ENCODE measurements at regions not wholly inside any gene's neighbourhood (a gene's known extent, or its start where the extent isn't known, plus 50 kb on each side); places are given as distances from the start of the nearest gene placed in this dataset.

DNA sequence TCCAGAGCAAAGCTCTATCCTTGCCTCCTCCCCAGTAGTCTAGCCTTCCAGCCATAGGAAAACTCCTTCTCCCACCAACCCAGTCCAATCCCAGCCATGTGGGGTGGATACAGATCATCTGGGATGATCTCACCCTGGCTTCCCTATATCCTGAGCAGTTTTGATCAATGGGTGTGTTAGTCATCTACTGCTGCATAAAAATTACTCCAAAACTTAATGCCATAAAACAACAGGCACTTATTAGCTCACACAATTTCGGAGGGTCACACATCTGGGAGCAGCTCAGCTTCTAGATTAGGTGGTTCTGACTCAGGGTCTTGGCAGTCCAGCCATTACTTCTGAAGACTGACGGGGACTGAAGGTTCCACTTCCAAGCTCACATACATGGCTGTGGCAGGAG, 190.4 kb downstream of the SPP2 start:
- Histone ChIP-seq H3K9me3 (replicated peaks; ENCODE audit: insufficient read depth, low read length) (no peaks in the 10 kb centered on the region), H3K27ac (ENCODE audit: low read length) (no peak overlapping the region), H2AFZ (ENCODE audit: low read length) (no peak overlapping the region), H3K9me2 (replicated peaks; ENCODE audit: insufficient read depth, low read length) (no peaks in the 10 kb centered on the region), H3K27me3 (replicated peaks; ENCODE audit: insufficient read depth, low read length) (no peaks in the 10 kb centered on the region), H3K4me2 (ENCODE audit: low read depth, low read length) (no peak overlapping the region), H3F3A (ENCODE audit: insufficient read depth, low read length) (no peaks in the 10 kb centered on the region), H3K4me1 (ENCODE audit: low read length) (no peaks in the 10 kb centered on the region), H3K4me3 (ENCODE audit: low read length) (no peak overlapping the region), H3K9ac (ENCODE audit: low read length) (no peak overlapping the region), H3K36me3 (replicated peaks; ENCODE audit: insufficient read depth, low read length) (no peaks in the 10 kb centered on the region), H3K79me2 (ENCODE audit: low read length) (no peaks in the 10 kb centered on the region), H4K20me1 (ENCODE audit: insufficient read depth, low read length) (no peaks in the 10 kb centered on the region)
- TF ChIP-seq EZH2 (optimal IDR thresholded peaks at IDR 0.05; ENCODE audit: low read depth, low read length) (no peak), EZH2phosphoT487 (IDR thresholded peaks at IDR 0.05; ENCODE audit: low read length) (no peak)
- TF ChIP-seq, protein P1, sequence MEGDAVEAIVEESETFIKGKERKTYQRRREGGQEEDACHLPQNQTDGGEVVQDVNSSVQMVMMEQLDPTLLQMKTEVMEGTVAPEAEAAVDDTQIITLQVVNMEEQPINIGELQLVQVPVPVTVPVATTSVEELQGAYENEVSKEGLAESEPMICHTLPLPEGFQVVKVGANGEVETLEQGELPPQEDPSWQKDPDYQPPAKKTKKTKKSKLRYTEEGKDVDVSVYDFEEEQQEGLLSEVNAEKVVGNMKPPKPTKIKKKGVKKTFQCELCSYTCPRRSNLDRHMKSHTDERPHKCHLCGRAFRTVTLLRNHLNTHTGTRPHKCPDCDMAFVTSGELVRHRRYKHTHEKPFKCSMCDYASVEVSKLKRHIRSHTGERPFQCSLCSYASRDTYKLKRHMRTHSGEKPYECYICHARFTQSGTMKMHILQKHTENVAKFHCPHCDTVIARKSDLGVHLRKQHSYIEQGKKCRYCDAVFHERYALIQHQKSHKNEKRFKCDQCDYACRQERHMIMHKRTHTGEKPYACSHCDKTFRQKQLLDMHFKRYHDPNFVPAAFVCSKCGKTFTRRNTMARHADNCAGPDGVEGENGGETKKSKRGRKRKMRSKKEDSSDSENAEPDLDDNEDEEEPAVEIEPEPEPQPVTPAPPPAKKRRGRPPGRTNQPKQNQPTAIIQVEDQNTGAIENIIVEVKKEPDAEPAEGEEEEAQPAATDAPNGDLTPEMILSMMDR (IDR thresholded peaks at IDR 0.05; ENCODE audit: low read length): no peak
- no peak for DNase-seq

DNA sequence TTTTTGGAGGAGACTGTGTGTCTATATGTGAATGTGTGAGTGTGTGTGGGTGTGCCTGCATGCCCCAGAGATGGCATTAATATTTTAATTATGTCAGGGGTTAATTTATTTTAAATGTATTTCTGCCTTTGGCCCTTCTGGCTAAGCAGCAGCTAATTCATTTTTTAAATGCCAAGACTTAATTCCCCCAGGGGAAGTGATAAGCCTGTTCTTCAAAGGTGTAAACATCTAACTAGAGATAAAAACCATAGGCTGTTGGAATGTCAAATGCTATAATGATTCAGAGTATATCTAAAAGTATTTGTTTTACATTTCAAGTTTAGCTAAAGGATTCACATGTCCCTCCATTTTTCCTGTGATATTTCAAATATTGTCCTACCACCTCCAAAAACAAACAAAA, 184.7 kb downstream of the SPP2 start:
- H3K9me2 ChIP-seq (replicated peaks; ENCODE audit: insufficient read depth, low read length): no peaks in the 10 kb centered on the region
- no peak overlapping the region for H3K9ac ChIP-seq (ENCODE audit: low read length)
- no peaks in the 10 kb centered on the region for H3K36me3 ChIP-seq (replicated peaks; ENCODE audit: insufficient read depth, low read length)
- H3K27ac ChIP-seq (ENCODE audit: low read length): no peak overlapping the region
- no peak overlapping the region for H3K4me3 ChIP-seq (ENCODE audit: low read length)
- no peaks in the 10 kb centered on the region for H3F3A ChIP-seq (ENCODE audit: insufficient read depth, low read length)
- no peak for TF ChIP-seq EZH2 (optimal IDR thresholded peaks at IDR 0.05; ENCODE audit: low read depth, low read length)
- TF ChIP-seq, protein P1 (IDR thresholded peaks at IDR 0.05; ENCODE audit: low read length): no peak
- no peak for TF ChIP-seq EZH2phosphoT487 (IDR thresholded peaks at IDR 0.05; ENCODE audit: low read length)
- DNase-seq: no peak
- H2AFZ ChIP-seq (ENCODE audit: low read length): no peak overlapping the region
- no peaks in the 10 kb centered on the region for H3K79me2 ChIP-seq (ENCODE audit: low read length)
- no peaks in the 10 kb centered on the region for H4K20me1 ChIP-seq (ENCODE audit: insufficient read depth, low read length)
- H3K9me3 ChIP-seq (replicated peaks; ENCODE audit: insufficient read depth, low read length): no peaks in the 10 kb centered on the region
- H3K27me3 ChIP-seq (replicated peaks; ENCODE audit: insufficient read depth, low read length): no peaks in the 10 kb centered on the region
- no peak overlapping the region for H3K4me2 ChIP-seq (ENCODE audit: low read depth, low read length)
- no peaks in the 10 kb centered on the region for H3K4me1 ChIP-seq (ENCODE audit: low read length)

DNA sequence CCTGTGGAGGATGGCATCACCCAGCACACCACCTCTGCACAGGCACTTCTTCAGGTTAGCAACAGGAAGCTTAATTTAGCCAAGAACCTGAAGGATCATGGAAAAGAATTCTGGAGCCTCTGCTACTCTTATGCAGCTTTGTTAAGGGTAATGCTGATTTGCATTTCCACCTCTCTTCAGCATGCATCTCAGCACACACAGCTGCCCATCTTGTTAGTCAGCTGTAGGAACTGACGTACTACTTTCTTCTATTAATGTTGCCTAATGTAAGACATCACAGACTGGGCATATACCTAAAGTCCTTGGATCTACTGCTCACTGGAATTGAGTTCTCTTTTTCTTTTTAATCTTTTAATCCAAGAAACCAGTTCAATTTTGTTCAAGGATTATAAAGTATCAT, 181.0 kb downstream of the SPP2 start:
- Histone ChIP-seq H3K9me2 (replicated peaks; ENCODE audit: insufficient read depth, low read length) (no peaks in the 10 kb centered on the region), H3K36me3 (replicated peaks; ENCODE audit: insufficient read depth, low read length) (no peaks in the 10 kb centered on the region), H4K20me1 (ENCODE audit: insufficient read depth, low read length) (no peaks in the 10 kb centered on the region), H3K4me2 (ENCODE audit: low read depth, low read length) (no peak overlapping the region), H3K4me3 (ENCODE audit: low read length) (no peak overlapping the region), H3K79me2 (ENCODE audit: low read length) (no peaks in the 10 kb centered on the region), H3F3A (ENCODE audit: insufficient read depth, low read length) (no peaks in the 10 kb centered on the region), H3K27ac (ENCODE audit: low read length) (no peak overlapping the region), H3K27me3 (replicated peaks; ENCODE audit: insufficient read depth, low read length) (no peaks in the 10 kb centered on the region), H2AFZ (ENCODE audit: low read length) (no peak overlapping the region), H3K9me3 (replicated peaks; ENCODE audit: insufficient read depth, low read length) (no peaks in the 10 kb centered on the region), H3K9ac (ENCODE audit: low read length) (no peak overlapping the region), H3K4me1 (ENCODE audit: low read length) (no peaks in the 10 kb centered on the region)
- DNase-seq: no peak
- TF ChIP-seq EZH2phosphoT487 (IDR thresholded peaks at IDR 0.05; ENCODE audit: low read length): no peak

DNA sequence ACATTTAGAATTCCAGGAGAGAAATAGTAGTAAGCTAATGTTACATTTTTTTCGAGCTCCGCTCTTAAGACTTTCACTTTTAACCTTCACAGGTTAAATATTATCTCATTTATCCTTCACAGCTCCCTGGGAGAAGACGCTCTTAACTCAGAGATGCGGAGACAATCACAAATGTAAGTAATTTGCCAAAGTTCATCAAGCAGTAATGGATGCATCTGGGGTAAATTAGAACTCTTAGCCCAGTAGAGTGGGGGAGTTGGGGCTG, 168.5 kb downstream of the SPP2 start:
- no peak for TF ChIP-seq EZH2 (optimal IDR thresholded peaks at IDR 0.05; ENCODE audit: low read depth, low read length)
- no peak for TF ChIP-seq EZH2phosphoT487 (IDR thresholded peaks at IDR 0.05; ENCODE audit: low read length)
- TF ChIP-seq, protein P1 (IDR thresholded peaks at IDR 0.05; ENCODE audit: low read length): no peak
- H4K20me1 ChIP-seq (ENCODE audit: insufficient read depth, low read length): no peaks in the 10 kb centered on the region
- H3K4me3 ChIP-seq (ENCODE audit: low read length): no peak overlapping the region
- H3K9me3 ChIP-seq (replicated peaks; ENCODE audit: insufficient read depth, low read length): no peaks in the 10 kb centered on the region
- no peaks in the 10 kb centered on the region for H3K36me3 ChIP-seq (replicated peaks; ENCODE audit: insufficient read depth, low read length)
- H3F3A ChIP-seq (ENCODE audit: insufficient read depth, low read length): no peaks in the 10 kb centered on the region
- H3K9me2 ChIP-seq (replicated peaks; ENCODE audit: insufficient read depth, low read length): no peaks in the 10 kb centered on the region
- H3K4me1 ChIP-seq (ENCODE audit: low read length): no peaks in the 10 kb centered on the region
- no peak overlapping the region for H3K9ac ChIP-seq (ENCODE audit: low read length)
- no peak overlapping the region for H3K27ac ChIP-seq (ENCODE audit: low read length)
- no peak overlapping the region for H3K4me2 ChIP-seq (ENCODE audit: low read depth, low read length)
- DNase-seq: no peak
- no peaks in the 10 kb centered on the region for H3K27me3 ChIP-seq (replicated peaks; ENCODE audit: insufficient read depth, low read length)
- no peak overlapping the region for H2AFZ ChIP-seq (ENCODE audit: low read length)
- no peaks in the 10 kb centered on the region for H3K79me2 ChIP-seq (ENCODE audit: low read length)
